ENCODE measurements at regions not wholly inside any gene's neighbourhood (a gene's known extent, or its start where the extent isn't known, plus 50 kb on each side); places are given as distances from the start of the nearest gene placed in this dataset.
A peak's percentile ranks its signal among the peaks of the same experiment; 100 is the strongest.

GRCh38 chr5:106639488-106639887 is 1031.2 kb downstream of the EFNA5 start:
- no peak overlapping the region for H3K27ac Mint-ChIP-seq (ENCODE audit: unreplicated experiment)
- Histone ChIP-seq H3K4me1 (ENCODE audit: insufficient read depth, low read length) (no peaks in the 10 kb centered on the region), H3K27ac (ENCODE audit: low read depth, low read length) (no peak overlapping the region), H3K79me2 (ENCODE audit: insufficient read depth, low read length) (no peaks in the 10 kb centered on the region), H3K4me2 (ENCODE audit: low read length) (no peak overlapping the region), H3K4me3 (ENCODE audit: insufficient read depth, low read depth, low read length) (no peak overlapping the region), H3K9me3 (ENCODE audit: insufficient read depth, low read depth, low read length) (no peaks in the 10 kb centered on the region), H3K27me3 (ENCODE audit: insufficient read depth, low read length) (no peaks in the 10 kb centered on the region), H3K9ac (ENCODE audit: low read length) (no peak overlapping the region), H4K20me1 (ENCODE audit: insufficient read depth, low read length) (no peaks in the 10 kb centered on the region), H3K36me3 (ENCODE audit: insufficient read depth, low read length) (no peaks in the 10 kb centered on the region), H2AFZ (ENCODE audit: low read depth, low read length) (no peak overlapping the region)
- no peak for TF ChIP-seq EZH2 (IDR thresholded peaks at IDR 0.05; ENCODE audit: insufficient read depth, low read length)
- no peak for TF ChIP-seq CTCF (IDR thresholded peaks at IDR 0.05; ENCODE audit: insufficient read depth, low read depth, low read length)
- H3K27me3 Mint-ChIP-seq (ENCODE audit: low read depth, unreplicated experiment), result no peaks in the 10 kb centered on the region
- H3K4me3 Mint-ChIP-seq (ENCODE audit: unreplicated experiment), result no peak overlapping the region
- peaks cover 4% of the 10 kb centered on the region for H3K9me3 Mint-ChIP-seq (ENCODE audit: unreplicated experiment)
- no peaks in the 10 kb centered on the region for H3K4me1 Mint-ChIP-seq (ENCODE audit: low read depth, unreplicated experiment)
- H3K36me3 Mint-ChIP-seq (ENCODE audit: low read depth, unreplicated experiment), result no peaks in the 10 kb centered on the region
- DNase-seq (ENCODE audit: low read depth) (no peak), FAIRE-seq (no peak)

DNA sequence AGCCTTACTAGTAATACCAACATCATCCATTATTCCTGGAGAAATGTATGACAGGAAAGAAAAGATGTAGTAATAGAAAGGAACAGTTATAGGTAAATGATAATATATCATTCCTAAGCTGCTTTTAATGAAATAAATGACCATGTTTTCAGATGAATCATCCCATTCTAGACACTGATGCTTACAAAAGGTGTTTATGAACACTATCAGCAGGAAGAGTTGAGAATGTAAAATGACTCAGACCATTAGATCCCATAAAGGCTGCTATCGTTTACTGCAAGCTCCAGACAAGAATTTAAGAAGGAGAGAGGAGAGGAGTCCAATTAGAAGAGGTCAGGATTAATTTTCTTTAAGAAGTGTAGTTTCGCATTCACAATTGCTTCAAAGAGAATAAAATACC is 1033.5 kb downstream of the EFNA5 start:
- no peak overlapping the region for H2AFZ ChIP-seq (ENCODE audit: low read depth, low read length)
- Mint-ChIP-seq H3K4me3 (ENCODE audit: unreplicated experiment) (no peak overlapping the region), H3K9me3 (ENCODE audit: unreplicated experiment) (peaks cover 4% of the 10 kb centered on the region), H3K27me3 (ENCODE audit: low read depth, unreplicated experiment) (no peaks in the 10 kb centered on the region), H3K36me3 (ENCODE audit: low read depth, unreplicated experiment) (no peaks in the 10 kb centered on the region), H3K27ac (ENCODE audit: unreplicated experiment) (no peak overlapping the region), H3K4me1 (ENCODE audit: low read depth, unreplicated experiment) (peaks cover 2% of the 10 kb centered on the region)
- H3K4me2 ChIP-seq (ENCODE audit: low read length), result no peak overlapping the region
- FAIRE-seq (no peak), DNase-seq (ENCODE audit: low read depth) (peak; percentile 12)
- no peak overlapping the region for H3K9ac ChIP-seq (ENCODE audit: low read length)
- H3K4me3 ChIP-seq (ENCODE audit: insufficient read depth, low read depth, low read length), result no peak overlapping the region
- no peaks in the 10 kb centered on the region for H4K20me1 ChIP-seq (ENCODE audit: insufficient read depth, low read length)
- H3K4me1 ChIP-seq (ENCODE audit: insufficient read depth, low read length), result no peaks in the 10 kb centered on the region
- no peak for TF ChIP-seq CTCF (IDR thresholded peaks at IDR 0.05; ENCODE audit: insufficient read depth, low read depth, low read length)
- TF ChIP-seq EZH2 (IDR thresholded peaks at IDR 0.05; ENCODE audit: insufficient read depth, low read length), result no peak
- H3K9me3 ChIP-seq (ENCODE audit: insufficient read depth, low read depth, low read length), result no peaks in the 10 kb centered on the region
- H3K79me2 ChIP-seq (ENCODE audit: insufficient read depth, low read length), result no peaks in the 10 kb centered on the region
- H3K36me3 ChIP-seq (ENCODE audit: insufficient read depth, low read length), result no peaks in the 10 kb centered on the region
- H3K27ac ChIP-seq (ENCODE audit: low read depth, low read length), result no peak overlapping the region
- no peaks in the 10 kb centered on the region for H3K27me3 ChIP-seq (ENCODE audit: insufficient read depth, low read length)

DNA sequence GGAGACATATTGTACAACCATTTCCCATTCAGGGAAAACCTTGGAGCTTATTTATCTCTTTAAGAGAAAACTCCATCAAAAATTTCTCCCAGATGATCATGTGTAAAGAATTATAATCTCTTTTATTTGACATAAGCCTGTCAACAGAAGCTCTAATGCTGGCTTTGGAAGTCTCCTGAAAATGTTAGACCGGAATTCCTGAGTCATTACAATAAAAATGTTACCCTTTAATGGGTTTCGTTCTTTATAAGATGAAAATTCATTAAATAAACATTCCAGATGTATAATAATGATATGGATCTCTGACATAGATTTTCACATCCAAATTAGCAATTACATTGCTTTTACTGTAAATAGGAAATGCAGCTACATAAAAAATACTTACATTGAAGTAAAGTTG is 1036.4 kb downstream of the EFNA5 start:
- no peak for DNase-seq (ENCODE audit: low read depth)
- H3K27me3 Mint-ChIP-seq (ENCODE audit: low read depth, unreplicated experiment), result no peaks in the 10 kb centered on the region
- TF ChIP-seq EZH2 (IDR thresholded peaks at IDR 0.05; ENCODE audit: insufficient read depth, low read length) (no peak), CTCF (IDR thresholded peaks at IDR 0.05; ENCODE audit: insufficient read depth, low read depth, low read length) (no peak)
- Histone ChIP-seq H4K20me1 (ENCODE audit: insufficient read depth, low read length) (no peaks in the 10 kb centered on the region), H3K36me3 (ENCODE audit: insufficient read depth, low read length) (no peaks in the 10 kb centered on the region), H3K9me3 (ENCODE audit: insufficient read depth, low read depth, low read length) (no peaks in the 10 kb centered on the region), H3K4me3 (ENCODE audit: insufficient read depth, low read depth, low read length) (no peak overlapping the region), H3K27ac (ENCODE audit: low read depth, low read length) (no peak overlapping the region), H3K79me2 (ENCODE audit: insufficient read depth, low read length) (no peaks in the 10 kb centered on the region), H3K4me1 (ENCODE audit: insufficient read depth, low read length) (no peaks in the 10 kb centered on the region), H2AFZ (ENCODE audit: low read depth, low read length) (no peak overlapping the region), H3K4me2 (ENCODE audit: low read length) (no peak overlapping the region), H3K9ac (ENCODE audit: low read length) (no peak overlapping the region), H3K27me3 (ENCODE audit: insufficient read depth, low read length) (no peaks in the 10 kb centered on the region)
- no peak for FAIRE-seq
- peaks cover 2% of the 10 kb centered on the region for H3K4me1 Mint-ChIP-seq (ENCODE audit: low read depth, unreplicated experiment)
- H3K27ac Mint-ChIP-seq (ENCODE audit: unreplicated experiment), result no peak overlapping the region
- no peaks in the 10 kb centered on the region for H3K36me3 Mint-ChIP-seq (ENCODE audit: low read depth, unreplicated experiment)
- no peak overlapping the region for H3K4me3 Mint-ChIP-seq (ENCODE audit: unreplicated experiment)
- peaks cover 4% of the 10 kb centered on the region for H3K9me3 Mint-ChIP-seq (ENCODE audit: unreplicated experiment)

Data from astrocyte (in vitro differentiated cells and primary cell).